Posterior cingulate gyrus (tissue), 11 donors: ENCODE measurements at regions not wholly inside any gene's neighbourhood (a gene's known extent, or its start where the extent isn't known, plus 50 kb on each side); places are given as distances from the start of the nearest gene placed in this dataset.

Experiments used
- DNase-seq, 10 donors: peaks; one replicate each; pipeline versions ENCODE4 v3.0.0 to v3.0.0-alpha.2; 2020 to 2021; ENCODE audit warnings: mixed read lengths in 3 of 10
- intact Hi-C: fragments of 100-400 bp; cut with DNase I; formaldehyde crosslinking; loops from one replicate; pipeline ENCODE4 v1.15.1; 2023

- intact Hi-C loops = no loop called here
- DNase-seq = no peak
Observed at GRCh38 chr10:29925771-29926692, 133.4 kb downstream of the JCAD start.

- no peak for DNase-seq
- intact Hi-C loops = no loop called here
Observed at GRCh38 chr10:29924436-29924835, 134.9 kb downstream of the JCAD start.

GRCh38 chr10:29923416-29923965 lies 135.9 kb downstream of the JCAD start:
- intact Hi-C loops = no loop called here
- no peak for DNase-seq

- intact Hi-C loops = no loop called here
- no peak for DNase-seq
Observed at GRCh38 chr10:29922892-29923291, 136.5 kb downstream of the JCAD start.

GRCh38 chr10:29922226-29922625 lies 137.2 kb downstream of the JCAD start:
- DNase-seq = no peak
- intact Hi-C loops = no loop called here

GRCh38 chr10:29921071-29921446 lies 138.3 kb downstream of the JCAD start:
- DNase-seq = peak in 1 of 10 donors; percentile 46
- intact Hi-C loops = no loop called here

- intact Hi-C loops = no loop called here
- DNase-seq = no peak
Observed at GRCh38 chr10:29920408-29921070, 138.8 kb downstream of the JCAD start.

- DNase-seq = no peak
- intact Hi-C loops = no loop called here
Observed at GRCh38 chr10:29918623-29919400, 140.6 kb downstream of the JCAD start.

- no peak for DNase-seq
- intact Hi-C loops = no loop called here
Observed at GRCh38 chr10:29917311-29917710, 142.1 kb downstream of the JCAD start.

GRCh38 chr10:29916669-29917068 lies 142.7 kb downstream of the JCAD start:
- intact Hi-C loops = no loop called here
- no peak for DNase-seq

- no peak for DNase-seq
- intact Hi-C loops = no loop called here
Observed at GRCh38 chr10:29914986-29915785, 144.2 kb downstream of the JCAD start.

- intact Hi-C loops = no loop called here
- no peak for DNase-seq
Observed at GRCh38 chr10:29908962-29909361, 150.4 kb downstream of the JCAD start.

- DNase-seq = no peak
- intact Hi-C loops = no loop called here
Observed at GRCh38 chr10:29900865-29901264, 158.5 kb downstream of the JCAD start.

GRCh38 chr10:29897999-29898716 lies 161.2 kb downstream of the JCAD start:
- no peak for DNase-seq
- intact Hi-C loops = no loop called here

GRCh38 chr10:29897430-29897829 lies 162.0 kb downstream of the JCAD start:
- intact Hi-C loops = no loop called here
- no peak for DNase-seq

- intact Hi-C loops = no loop called here
- DNase-seq = no peak
Observed at GRCh38 chr10:29896053-29896452, 163.3 kb downstream of the JCAD start.

GRCh38 chr10:29895456-29895855 lies 163.9 kb downstream of the JCAD start:
- no peak for DNase-seq
- intact Hi-C loops = no loop called here

GRCh38 chr10:29888321-29888720 lies 171.1 kb downstream of the JCAD start:
- intact Hi-C loops = no loop called here
- DNase-seq = no peak

GRCh38 chr10:29886299-29886698 lies 173.1 kb downstream of the JCAD start:
- no peak for DNase-seq

More at GRCh38 chr10:29886299-29886698, 173.1 kb downstream of the JCAD start:
- intact Hi-C loops = no loop called here
